WI38 (cell line): ENCODE measurements at regions not wholly inside any gene's neighbourhood (a gene's known extent, or its start where the extent isn't known, plus 50 kb on each side); places are given as distances from the start of the nearest gene placed in this dataset.

Source experiments
- H3K4me3 ChIP-seq: 2 replicates; pipeline ENCODE4 v1.5.1; 2011; ENCODE audit warnings: low read depth, mild to moderate bottlenecking, control low read depth, low read length
- CTCF ChIP-seq: IDR thresholded peaks from 2 replicates; pipeline ENCODE4 v1.5.1; 2012; ENCODE audit warnings: low read depth, mild to moderate bottlenecking, control low read depth, low read length

GRCh38 chr7:127504715-127505114, 80.7 kb downstream of the GCC1 start:
- H3K4me3 ChIP-seq, result no peak overlapping the region
- peak; percentile 57 for TF ChIP-seq CTCF

DNA sequence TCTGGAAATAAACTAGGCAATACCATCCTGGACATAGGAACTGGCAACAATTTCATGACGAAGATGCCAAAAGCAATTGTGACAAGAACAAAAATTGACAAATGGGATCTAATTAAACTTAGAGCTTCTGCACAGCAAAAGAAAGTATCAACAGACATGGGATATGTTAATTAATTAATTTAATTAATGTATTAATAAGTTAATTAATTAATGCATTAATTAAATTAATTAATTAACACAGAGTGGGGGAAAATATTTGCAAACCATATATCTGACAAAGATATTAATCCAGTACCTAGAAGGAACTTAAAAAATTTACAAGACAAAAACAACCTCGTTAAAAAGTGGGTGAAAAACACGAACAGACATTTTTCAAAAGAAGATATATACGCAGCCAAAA, 83.6 kb downstream of the GCC1 start:
- no peak overlapping the region for H3K4me3 ChIP-seq
- TF ChIP-seq CTCF, result no peak

- no peak for TF ChIP-seq CTCF
Observed at GRCh38 chr7:127487381-127487780, 94.9 kb upstream of the ZNF800 start.

GRCh38 chr7:127486654-127487053, 94.1 kb upstream of the ZNF800 start:
- no peak overlapping the region for H3K4me3 ChIP-seq
- TF ChIP-seq CTCF, result no peak

More at GRCh38 chr7:127487381-127487780, 94.9 kb upstream of the ZNF800 start:
- no peak overlapping the region for H3K4me3 ChIP-seq

GRCh38 chr7:127485482-127485881, 93.0 kb upstream of the ZNF800 start:
- TF ChIP-seq CTCF, result no peak

DNA sequence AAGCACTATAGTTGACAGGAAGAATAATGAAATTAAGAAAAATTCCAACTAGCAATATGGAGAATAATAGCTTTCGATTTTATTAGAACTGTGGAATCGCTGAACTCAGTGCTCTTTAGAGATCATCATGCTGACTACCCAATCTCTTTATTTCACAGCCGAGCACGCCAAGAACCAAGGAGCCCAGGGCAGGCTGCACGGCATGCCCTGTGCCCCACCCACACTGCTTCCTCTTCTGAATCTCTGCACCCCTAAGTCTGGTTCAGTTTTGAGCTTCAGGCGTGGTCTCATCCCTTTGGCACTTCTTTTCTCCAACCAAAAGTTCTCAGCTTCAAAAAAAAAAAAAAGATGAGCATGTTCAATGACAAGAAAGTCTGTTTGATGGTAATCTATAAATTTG, 92.4 kb upstream of the ZNF800 start:
- H3K4me3 ChIP-seq, result no peak overlapping the region
- no peak for TF ChIP-seq CTCF

More at GRCh38 chr7:127485482-127485881, 93.0 kb upstream of the ZNF800 start:
- H3K4me3 ChIP-seq, result no peak overlapping the region

- H3K4me3 ChIP-seq, result no peak overlapping the region
- TF ChIP-seq CTCF, result no peak
Observed at GRCh38 chr7:127478461-127478860, 86.0 kb upstream of the ZNF800 start.
